H9 (cell line): ENCODE measurements at regions not wholly inside any gene's neighbourhood (a gene's known extent, or its start where the extent isn't known, plus 50 kb on each side); places are given as distances from the start of the nearest gene placed in this dataset.

ENCODE experiments used
- DNase-seq: peaks from one replicate; pipeline ENCODE4 v3.0.0-alpha.2; 2017
- H2AFZ ChIP-seq: one replicate; pipeline ENCODE4 v1.6.1; 2013; ENCODE audit warnings: mild to moderate bottlenecking, low read length, control low read depth, moderate library complexity
- H2AK5ac ChIP-seq: 2 replicates; pipeline ENCODE4 v1.6.1; 2013; ENCODE audit warnings: low read length, control low read depth, mixed read lengths; ENCODE audit not compliant: insufficient read length
- H2BK120ac ChIP-seq: one replicate; pipeline ENCODE4 v1.6.1; 2013; ENCODE audit warnings: low read depth, mild to moderate bottlenecking, low read length, control low read depth, inconsistent platforms; ENCODE audit not compliant: poor library complexity, severe bottlenecking
- H2BK12ac ChIP-seq: 2 replicates; pipeline ENCODE4 v1.6.1; 2013; ENCODE audit warnings: low read length, control low read depth, mixed read lengths, low read depth; ENCODE audit not compliant: insufficient read length
- H2BK15ac ChIP-seq: 2 replicates; pipeline ENCODE4 v1.6.1; 2013; ENCODE audit warnings: low read depth, low read length, control low read depth
- H2BK20ac ChIP-seq: one replicate; pipeline ENCODE4 v1.6.1; 2013; ENCODE audit warnings: low read depth, mild to moderate bottlenecking, low read length, control low read depth, inconsistent platforms; ENCODE audit not compliant: poor library complexity, severe bottlenecking
- H2BK5ac ChIP-seq: 2 replicates; pipeline ENCODE4 v1.6.1; 2013; ENCODE audit warnings: low read length, control low read depth, mixed read lengths; ENCODE audit not compliant: insufficient read length
- H3K14ac ChIP-seq: 2 replicates; pipeline ENCODE4 v1.6.1; 2013; ENCODE audit warnings: low read length, control low read depth; ENCODE audit not compliant: insufficient read depth
- H3K18ac ChIP-seq: 2 replicates; pipeline ENCODE4 v1.6.1; 2013; ENCODE audit warnings: low read depth, mild to moderate bottlenecking, mixed read lengths, low read length, control low read depth; ENCODE audit not compliant: insufficient read length
- H3K23ac ChIP-seq: 2 replicates; pipeline ENCODE4 v1.6.1; 2013; ENCODE audit warnings: low read length, control low read depth, mixed read lengths, low read depth; ENCODE audit not compliant: insufficient read length
- H3K23me2 ChIP-seq: 2 replicates; pipeline ENCODE4 v1.6.1; 2013; ENCODE audit warnings: low read depth, mild to moderate bottlenecking, mixed read lengths, low read length, control low read depth; ENCODE audit not compliant: insufficient read length, poor library complexity, severe bottlenecking
- H3K27ac ChIP-seq: 2 replicates; pipeline ENCODE4 v1.5.1; 2013; ENCODE audit warnings: low read length, control low read depth, mixed read lengths, low read depth; ENCODE audit not compliant: insufficient read length
- H3K27me3 ChIP-seq: 2 replicates; pipeline ENCODE4 v1.6.1; 2013; ENCODE audit warnings: low read length, control low read depth, inconsistent platforms; ENCODE audit not compliant: insufficient read depth
- H3K4ac ChIP-seq: 2 replicates; pipeline ENCODE4 v1.6.1; 2013; ENCODE audit warnings: low read depth, mild to moderate bottlenecking, control low read depth, inconsistent platforms, low read length, moderate library complexity
- H3K4me1 ChIP-seq: 2 replicates; pipeline ENCODE4 v1.6.1; 2013; ENCODE audit warnings: low read length, control low read depth, inconsistent platforms; ENCODE audit not compliant: insufficient read depth
- H3K4me2 ChIP-seq: 2 replicates; pipeline ENCODE4 v1.6.1; 2013; ENCODE audit warnings: low read length, control low read depth, mixed read lengths; ENCODE audit not compliant: insufficient read length, insufficient read depth
- H3K56ac ChIP-seq: 2 replicates; pipeline ENCODE4 v1.6.1; 2013; ENCODE audit warnings: low read depth, mild to moderate bottlenecking, mixed read lengths, low read length, control low read depth; ENCODE audit not compliant: insufficient read length
- H3K79me1 ChIP-seq: 2 replicates; pipeline ENCODE4 v1.6.1; 2013; ENCODE audit warnings: low read depth, mild to moderate bottlenecking, moderate library complexity, low read length, control low read depth, inconsistent platforms; ENCODE audit not compliant: insufficient read depth, poor library complexity, severe bottlenecking
- H3K79me2 ChIP-seq: 2 replicates; pipeline ENCODE4 v1.6.1; 2013; ENCODE audit warnings: low read length, control low read depth, inconsistent platforms; ENCODE audit not compliant: insufficient read depth
- H3K9ac ChIP-seq: 2 replicates; pipeline ENCODE4 v1.6.1; 2013; ENCODE audit warnings: low read length, control low read depth, mixed read lengths; ENCODE audit not compliant: insufficient read length; ENCODE audit errors: extremely low read depth
- H3K9me3 ChIP-seq: one replicate; pipeline ENCODE4 v1.6.1; 2013; ENCODE audit warnings: low read depth, low read length, inconsistent platforms; ENCODE audit not compliant: control insufficient read depth
- H3T11ph ChIP-seq: one replicate; pipeline ENCODE4 v1.6.1; 2013; ENCODE audit warnings: mild to moderate bottlenecking, low read length, control low read depth, inconsistent platforms
- H4K20me1 ChIP-seq: one replicate; pipeline ENCODE4 v1.6.1; 2013; ENCODE audit not compliant: control insufficient read depth, insufficient read length, insufficient read depth
- H4K5ac ChIP-seq: 2 replicates; pipeline ENCODE4 v1.6.1; 2013; ENCODE audit warnings: low read depth, mild to moderate bottlenecking, mixed read lengths, low read length, control low read depth; ENCODE audit not compliant: insufficient read length
- H4K8ac ChIP-seq: replicated peaks from 2 replicates; pipeline ENCODE4 v1.6.1; 2013; ENCODE audit warnings: low read length, control low read depth, mixed read lengths, low read depth; ENCODE audit not compliant: insufficient read length
- H4K91ac ChIP-seq: 2 replicates; pipeline ENCODE4 v1.6.1; 2013; ENCODE audit warnings: low read depth, mild to moderate bottlenecking, moderate library complexity, mixed read lengths, low read length, control low read depth; ENCODE audit not compliant: insufficient read length
- H3K27ac Mint-ChIP-seq, 3 experiments: 2 replicates in 2 of 3; 3 replicates in 1 of 3; pipeline ENCODE4 v1.8.0; 2020 to 2021; ENCODE audit warnings: mixed read lengths in 3 of 3, mild to moderate bottlenecking in 1 of 3, moderate library complexity in 1 of 3
- H3K27me3 Mint-ChIP-seq: 2 replicates; pipeline ENCODE4 v1.8.0; 2021; ENCODE audit warnings: low read depth, mild to moderate bottlenecking, moderate library complexity, mixed read lengths
- H3K36me3 Mint-ChIP-seq, 3 experiments: 2 replicates in 2 of 3; 3 replicates in 1 of 3; pipeline ENCODE4 v1.8.0; 2020 to 2021; ENCODE audit warnings: low read depth in 3 of 3, mixed read lengths in 3 of 3; ENCODE audit not compliant: insufficient read depth in 1 of 3
- H3K4me1 Mint-ChIP-seq, 2 experiments: 2 replicates each; pipeline ENCODE4 v1.8.0; 2020; ENCODE audit warnings: mixed read lengths in 2 of 2
- H3K4me3 Mint-ChIP-seq, 2 experiments: 2 replicates in 1 of 2; 3 replicates in 1 of 2; pipeline ENCODE4 v1.8.0; 2020 to 2021; ENCODE audit warnings: mild to moderate bottlenecking in 2 of 2, mixed read lengths in 2 of 2, moderate library complexity in 1 of 2
- H3K9me3 Mint-ChIP-seq, 2 experiments: 2 replicates in 1 of 2; 3 replicates in 1 of 2; pipeline ENCODE4 v1.8.0; 2020; ENCODE audit warnings: mild to moderate bottlenecking in 2 of 2, mixed read lengths in 2 of 2, moderate library complexity in 1 of 2
- CTCF ChIP-seq: fragments of 200-600 bp; sonication (generic); conservative IDR thresholded peaks from 3 replicates; pipeline ENCODE4 v1.8.0; 2021; ENCODE audit warnings: antibody characterized with exemption, mild to moderate bottlenecking
- WGBS: extraction: QIAGEN DNeasy Blood & Tissue Kit; methylation state at CpG from one replicate; pipeline ENCODE4 v1.1.7; 2013; ENCODE audit warnings: missing lambda C conversion rate, low lambda C conversion rate, mixed read lengths; ENCODE audit not compliant: insufficient read length; ENCODE audit errors: extremely low coverage; 5-methylcytosine and 5-hydroxymethylcytosine counted together

DNA sequence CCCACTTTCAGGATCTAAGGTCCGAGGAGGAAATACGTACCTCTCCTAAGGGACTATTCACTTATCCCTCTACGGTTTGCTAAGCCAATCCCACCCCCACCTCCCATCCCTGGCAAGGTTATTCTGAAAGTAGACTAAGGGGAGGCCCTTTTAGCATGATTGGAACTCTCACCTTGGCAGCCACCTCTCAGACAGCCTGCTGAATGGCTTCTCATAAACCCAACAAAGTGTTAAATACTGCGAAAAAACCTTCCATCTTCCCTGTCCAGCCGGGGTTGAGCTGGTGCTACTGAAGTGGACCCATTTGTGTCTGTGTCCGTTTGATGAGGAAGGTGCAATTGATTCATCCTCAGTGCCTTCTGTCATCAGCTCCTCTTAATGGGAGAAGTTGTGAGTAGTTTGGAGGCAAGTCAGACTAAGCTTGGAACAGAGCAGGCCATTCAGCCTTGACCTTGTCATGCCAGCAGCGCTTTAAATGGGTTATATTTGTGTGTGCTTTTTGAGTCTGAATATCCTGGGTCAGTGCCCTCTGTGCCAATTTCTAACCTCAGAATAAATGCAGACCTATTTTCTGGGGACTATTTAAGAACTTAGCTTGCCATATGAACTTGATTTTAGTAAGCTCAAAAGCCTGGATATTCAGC lies 476.3 kb upstream of the ZNF608 start:
- Histone ChIP-seq H3K4me1 (no peaks in the 10 kb centered on the region), H4K5ac (no peak overlapping the region), H3K27me3 (no peaks in the 10 kb centered on the region), H3T11ph (no peak overlapping the region), H2BK15ac (no peak overlapping the region), H3K9ac (no peak overlapping the region), H3K79me1 (no peaks in the 10 kb centered on the region), H4K8ac (no peak overlapping the region), H3K56ac (no peak overlapping the region), H2BK20ac (no peak overlapping the region), H4K20me1 (no peaks in the 10 kb centered on the region), H3K23me2 (no peaks in the 10 kb centered on the region), H3K27ac (no peak overlapping the region), H3K79me2 (no peaks in the 10 kb centered on the region), H3K23ac (no peak overlapping the region), H2AK5ac (no peak overlapping the region), H3K4me2 (no peak overlapping the region), H3K14ac (no peak overlapping the region), H4K91ac (no peak overlapping the region), H2BK12ac (no peak overlapping the region), H2BK120ac (no peak overlapping the region), H3K9me3 (no peaks in the 10 kb centered on the region), H3K18ac (no peak overlapping the region), H3K4ac (no peak overlapping the region), H2AFZ (no peak overlapping the region), H2BK5ac (no peak overlapping the region)
- Mint-ChIP-seq H3K36me3 (peaks cover 0 to 4% (median 0%) of the 10 kb centered on the region in 3 experiments; a peak in 2 of 7 replicates), H3K9me3 (no peaks in the 10 kb centered on the region; a peak in 2 of 5 replicates), H3K4me1 (peaks cover 0 to 3% of the 10 kb centered on the region in 2 experiments; a peak in 1 of 4 replicates), H3K27me3 (no peaks in the 10 kb centered on the region), H3K4me3 (no peak overlapping the region), H3K27ac (no peak overlapping the region)
- no peak for DNase-seq
- no CpG with 5 or more reads among the region's 7 CpGs for WGBS
- no peak for TF ChIP-seq CTCF
